Right atrium auricular region (tissue), 2 donors: ENCODE measurements at regions not wholly inside any gene's neighbourhood (a gene's known extent, or its start where the extent isn't known, plus 50 kb on each side); places are given as distances from the start of the nearest gene placed in this dataset.

ENCODE experiments used
- DNase-seq: peaks from one replicate; pipeline ENCODE4 v3.0.0-alpha.2; 2019; ENCODE audit warnings: low spot score
- H3K27ac ChIP-seq, 2 donors: fragments of 200-600 bp; sonication (generic); 1 replicate in 1 of 2; 2 replicates in 1 of 2; pipeline ENCODE4 v1.5.1; 2016 to 2019
- H3K27me3 ChIP-seq, 2 donors: fragments of 200-600 bp; sonication (generic); one replicate each; pipeline versions ENCODE4 v1.5.1 to v1.6.0; 2017 to 2019
- H3K36me3 ChIP-seq: fragments of 200-600 bp; sonication (generic); one replicate; pipeline ENCODE4 v1.5.1; 2016
- H3K4me1 ChIP-seq, 2 donors: fragments of 200-600 bp; sonication (generic); one replicate each; pipeline versions ENCODE4 v1.5.1 to v1.6.0; 2017 to 2019
- H3K4me3 ChIP-seq, 2 donors: fragments of 200-600 bp; sonication (generic); 1 replicate in 1 of 2; 2 replicates in 1 of 2; pipeline ENCODE4 v1.5.1; 2017 to 2019; ENCODE audit warnings: mild to moderate bottlenecking in 1 of 2, moderate library complexity in 1 of 2
- H3K9me3 ChIP-seq, 2 donors: fragments of 200-600 bp; sonication (generic); one replicate each; pipeline ENCODE4 v1.5.1; 2019
- CTCF ChIP-seq, 2 donors: fragments of 200-600 bp; sonication (generic); IDR thresholded peaks; one replicate each; pipeline ENCODE4 v1.5.1; 2019; ENCODE audit warnings: antibody characterized with exemption in 2 of 2

GRCh38 chr3:67077656-67078055 is 79.5 kb downstream of the KBTBD8 start:
- Histone ChIP-seq H3K4me3 (no peak overlapping the region), H3K36me3 (no peaks in the 10 kb centered on the region), H3K9me3 (no peaks in the 10 kb centered on the region), H3K4me1 (no peaks in the 10 kb centered on the region), H3K27ac (no peak overlapping the region), H3K27me3 (no peaks in the 10 kb centered on the region)
- TF ChIP-seq CTCF (IDR thresholded peaks at IDR 0.05), result no peak
- no peak for DNase-seq

GRCh38 chr3:67082533-67083024 is 84.5 kb downstream of the KBTBD8 start:
- peaks cover 0 to 8% of the 10 kb centered on the region in 2 donors for H3K9me3 ChIP-seq
- H3K4me1 ChIP-seq, result no peaks in the 10 kb centered on the region
- no peak overlapping the region for H3K4me3 ChIP-seq
- TF ChIP-seq CTCF (IDR thresholded peaks at IDR 0.05), result no peak
- no peak for DNase-seq
- no peaks in the 10 kb centered on the region for H3K27me3 ChIP-seq
- no peak overlapping the region for H3K27ac ChIP-seq
- no peaks in the 10 kb centered on the region for H3K36me3 ChIP-seq

GRCh38 chr3:67083277-67083676 is 85.2 kb downstream of the KBTBD8 start:
- Histone ChIP-seq H3K27ac (no peak overlapping the region), H3K4me1 (no peaks in the 10 kb centered on the region), H3K36me3 (no peaks in the 10 kb centered on the region), H3K9me3 (peaks cover 0 to 8% of the 10 kb centered on the region in 2 donors), H3K4me3 (no peak overlapping the region), H3K27me3 (no peaks in the 10 kb centered on the region)
- DNase-seq, result no peak
- TF ChIP-seq CTCF (IDR thresholded peaks at IDR 0.05), result no peak

- no peak for DNase-seq
- Histone ChIP-seq H3K9me3 (peaks cover 0 to 17% of the 10 kb centered on the region in 2 donors), H3K36me3 (no peaks in the 10 kb centered on the region), H3K27ac (no peak overlapping the region), H3K27me3 (no peaks in the 10 kb centered on the region), H3K4me3 (no peak overlapping the region), H3K4me1 (no peaks in the 10 kb centered on the region)
- TF ChIP-seq CTCF (IDR thresholded peaks at IDR 0.05), result no peak
Measured at GRCh38 chr3:67087788-67088187, 89.7 kb downstream of the KBTBD8 start.

GRCh38 chr3:67090474-67090873 is 92.4 kb downstream of the KBTBD8 start:
- Histone ChIP-seq H3K4me3 (no peak overlapping the region), H3K36me3 (no peaks in the 10 kb centered on the region), H3K9me3 (peaks cover 0 to 17% of the 10 kb centered on the region in 2 donors), H3K27ac (no peak overlapping the region), H3K4me1 (no peaks in the 10 kb centered on the region), H3K27me3 (no peaks in the 10 kb centered on the region)
- DNase-seq, result no peak
- TF ChIP-seq CTCF (IDR thresholded peaks at IDR 0.05), result no peak

- no peak overlapping the region for H3K4me3 ChIP-seq
- H3K27ac ChIP-seq, result no peak overlapping the region
- no peaks in the 10 kb centered on the region for H3K36me3 ChIP-seq
- DNase-seq, result no peak
- H3K27me3 ChIP-seq, result no peaks in the 10 kb centered on the region
- no peak for TF ChIP-seq CTCF (IDR thresholded peaks at IDR 0.05)
- H3K4me1 ChIP-seq, result no peaks in the 10 kb centered on the region
- peaks cover 0 to 9% of the 10 kb centered on the region in 2 donors for H3K9me3 ChIP-seq
Measured at GRCh38 chr3:67093305-67093704, 95.2 kb downstream of the KBTBD8 start.
